GM18502 (cell line): ENCODE measurements at regions not wholly inside any gene's neighbourhood (a gene's known extent, or its start where the extent isn't known, plus 50 kb on each side); places are given as distances from the start of the nearest gene placed in this dataset.

ENCODE experiments used
- ATAC-seq: cut with Tn5 transposase; IDR thresholded peaks from one replicate; pipeline ENCODE4 v1.9.1; 2021; ENCODE audit warnings: mild to moderate bottlenecking; ENCODE audit not compliant: unreplicated experiment, poor library complexity

DNA sequence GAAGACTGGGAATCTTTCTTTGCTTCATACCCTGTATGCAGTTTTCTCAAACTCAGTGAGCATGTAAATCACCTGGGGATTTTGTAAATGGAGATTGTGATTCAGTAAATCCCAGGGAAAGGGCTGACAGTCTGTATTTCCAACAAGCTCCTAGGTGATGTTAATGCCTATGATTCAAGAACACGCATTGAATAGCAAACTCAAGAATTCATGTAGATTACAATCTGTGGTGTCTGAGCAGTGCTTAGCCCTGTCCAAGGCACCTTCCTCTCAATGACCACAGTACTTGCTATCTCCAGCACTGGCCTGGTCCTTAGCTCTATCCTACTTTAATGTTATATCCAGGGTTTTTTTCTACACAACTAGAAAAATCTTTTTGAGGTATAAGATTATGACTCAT lies 721.4 kb upstream of the MEF2C start:
- ATAC-seq, result no peak

DNA sequence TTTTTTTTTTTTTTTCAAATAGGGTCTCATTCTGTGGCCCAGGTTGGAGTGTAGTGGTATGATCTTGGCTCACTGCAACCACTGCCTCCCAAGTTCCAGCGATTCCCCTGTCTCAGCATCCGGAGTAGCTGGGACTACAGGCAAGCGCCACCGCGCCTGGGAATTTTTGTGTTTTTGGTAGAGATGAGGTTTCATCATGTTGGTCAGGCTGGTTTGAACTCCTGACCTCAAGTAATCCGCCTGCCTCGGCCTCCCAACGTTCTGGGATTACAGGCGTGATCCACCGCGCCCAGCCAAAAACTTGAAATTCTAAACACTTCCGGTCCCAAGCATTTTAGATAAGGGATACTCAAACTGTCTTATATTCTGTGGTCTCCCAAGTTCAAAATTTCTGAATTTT lies 718.9 kb upstream of the MEF2C start:
- ATAC-seq, result no peak

DNA sequence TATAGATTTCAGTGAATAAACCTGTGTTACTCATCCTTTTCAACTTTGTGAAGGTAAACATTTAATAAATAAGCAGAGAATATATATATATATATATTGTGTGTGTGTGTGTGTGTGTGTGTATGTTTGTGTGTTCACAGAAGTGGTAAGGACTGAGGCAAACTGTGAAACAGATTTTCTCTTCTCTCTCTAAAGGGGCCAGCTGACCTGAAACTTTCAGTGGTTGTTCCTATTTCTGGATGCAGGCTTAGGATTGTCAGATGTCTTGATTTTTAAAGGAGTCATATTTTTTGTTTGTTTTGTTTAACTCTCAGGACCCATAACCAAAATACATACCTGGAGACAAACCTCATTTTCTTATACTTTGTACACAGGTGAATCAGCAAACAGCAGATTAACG lies 714.9 kb upstream of the MEF2C start:
- ATAC-seq, result no peak

DNA sequence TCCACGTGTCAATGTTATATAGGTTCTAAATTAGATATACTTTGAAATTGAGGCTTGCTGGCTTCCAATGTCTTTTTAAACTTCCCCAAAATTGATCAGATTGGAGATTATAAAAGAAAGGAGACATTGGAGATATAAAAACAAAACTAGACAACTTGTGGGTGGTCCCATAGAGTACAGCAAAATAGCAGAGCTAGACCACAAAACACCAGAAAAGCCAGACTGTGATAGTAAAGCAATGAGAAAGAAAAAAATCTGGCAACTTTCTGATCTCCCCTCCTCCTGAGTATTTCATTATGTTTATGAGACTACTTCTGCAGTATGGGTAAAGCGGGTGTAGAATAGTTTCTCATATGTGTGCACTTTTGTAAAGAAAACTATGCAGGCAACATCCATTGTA lies 713.8 kb upstream of the MEF2C start:
- ATAC-seq, result no peak

DNA sequence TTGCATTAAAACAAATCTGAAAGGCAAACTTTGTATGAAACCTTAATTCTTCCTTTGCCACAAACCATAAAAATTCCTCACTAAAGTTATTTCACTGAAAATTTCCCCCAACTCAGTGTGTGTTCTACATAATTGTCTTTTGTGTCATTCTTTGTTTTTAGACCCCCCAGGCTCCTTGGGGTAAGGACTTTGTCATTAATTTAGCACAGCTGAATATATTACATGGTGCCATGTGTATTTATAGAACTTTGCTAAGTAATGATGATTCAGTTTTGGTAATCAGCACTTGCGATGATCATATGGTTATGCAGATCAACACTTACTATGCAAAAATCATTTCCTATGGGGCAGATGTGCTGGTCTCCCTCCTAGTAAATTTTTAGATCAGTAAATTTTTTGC lies 712.1 kb upstream of the MEF2C start:
- ATAC-seq, result no peak

DNA sequence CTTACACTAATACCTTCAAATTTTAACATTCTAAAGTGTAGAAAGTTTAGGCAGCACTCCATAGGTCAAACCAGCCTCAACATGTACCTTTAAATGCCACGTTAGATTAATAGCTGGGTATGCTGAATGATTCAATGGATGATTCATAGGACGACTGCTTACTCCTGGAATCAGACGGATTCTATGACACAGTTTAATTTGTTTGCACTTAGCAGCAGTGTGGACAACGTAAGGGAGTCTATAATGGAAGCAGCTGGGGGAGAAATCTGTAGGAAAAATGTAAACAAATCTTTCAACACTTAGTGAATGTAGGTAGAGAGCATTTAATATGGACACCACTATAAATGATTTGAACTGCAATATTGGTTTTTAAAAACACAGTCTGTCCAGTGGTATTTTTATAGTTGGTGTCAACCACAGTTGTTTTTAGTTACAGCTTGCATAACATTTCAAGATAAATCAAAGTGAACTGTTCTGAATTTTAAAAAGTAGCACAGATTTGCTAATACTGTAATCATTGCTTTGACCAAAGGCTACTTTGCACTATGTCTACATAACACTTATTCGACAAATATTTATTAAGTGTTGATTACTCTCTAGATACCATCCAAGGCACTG lies 701.5 kb upstream of the MEF2C start:
- ATAC-seq, result no peak

DNA sequence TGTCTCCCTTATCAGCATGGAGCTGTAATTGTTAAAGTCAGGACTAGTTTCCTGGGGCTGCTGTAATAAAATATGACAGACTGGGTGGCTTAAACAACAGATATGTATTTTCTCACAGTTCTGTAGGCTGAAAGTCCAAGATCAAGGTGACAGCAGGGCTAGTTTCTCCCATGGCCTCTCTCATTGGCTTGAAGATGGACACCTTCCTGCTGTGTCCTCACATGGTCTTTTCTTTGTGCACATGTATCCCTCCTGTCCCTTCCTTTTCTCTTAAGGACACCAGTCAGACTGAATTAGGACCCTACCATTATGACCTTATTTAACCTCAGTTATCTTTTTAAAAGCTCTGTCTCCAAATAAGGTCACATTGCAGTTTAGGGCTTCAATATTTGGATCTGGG lies 700.5 kb upstream of the MEF2C start:
- ATAC-seq, result no peak

DNA sequence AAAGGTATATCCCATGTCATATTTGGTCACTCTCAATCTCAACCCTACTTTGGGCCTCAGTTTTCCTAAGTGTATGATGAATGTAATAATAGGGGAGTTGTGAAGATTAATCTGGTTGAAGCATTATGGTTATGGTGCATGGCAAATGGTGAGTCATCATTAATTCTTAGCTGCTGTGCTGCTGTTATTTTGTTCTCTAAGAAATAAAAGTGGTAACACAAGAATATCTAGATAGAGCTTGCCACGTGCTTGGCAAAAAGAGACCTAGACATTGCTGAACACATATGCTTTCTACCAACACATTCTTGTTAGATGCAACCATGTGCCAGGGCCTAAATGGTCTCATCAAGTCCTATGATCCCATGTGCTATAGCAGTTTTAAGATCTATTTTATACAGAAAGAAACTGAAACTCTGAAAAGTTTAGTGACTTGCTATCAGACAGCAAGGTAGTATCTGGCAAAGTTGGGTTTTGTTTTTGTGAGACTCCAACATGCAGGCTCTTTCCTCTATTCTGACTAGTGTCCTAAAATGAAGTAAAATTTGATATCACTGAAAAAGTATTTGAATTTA lies 699.9 kb upstream of the MEF2C start:
- no peak for ATAC-seq

DNA sequence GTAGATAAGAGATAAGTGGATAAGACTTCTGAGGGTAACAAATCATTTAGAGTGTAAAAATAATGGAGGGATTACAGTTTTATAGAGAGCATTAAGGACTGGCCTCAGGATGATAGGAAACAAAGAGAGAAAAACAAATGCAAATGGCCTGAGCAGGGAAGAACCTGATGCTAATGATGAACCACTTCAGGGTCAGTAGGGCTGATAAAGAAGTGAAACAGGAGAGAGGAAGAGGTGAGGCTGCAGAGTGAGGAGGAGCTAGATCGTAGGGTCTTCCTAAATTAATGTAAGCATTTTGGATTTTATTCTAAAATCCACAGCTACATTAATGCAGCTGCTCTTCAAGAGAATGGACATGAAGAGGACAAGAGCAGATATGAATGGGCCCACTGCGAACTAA lies 698.0 kb upstream of the MEF2C start:
- no peak for ATAC-seq

DNA sequence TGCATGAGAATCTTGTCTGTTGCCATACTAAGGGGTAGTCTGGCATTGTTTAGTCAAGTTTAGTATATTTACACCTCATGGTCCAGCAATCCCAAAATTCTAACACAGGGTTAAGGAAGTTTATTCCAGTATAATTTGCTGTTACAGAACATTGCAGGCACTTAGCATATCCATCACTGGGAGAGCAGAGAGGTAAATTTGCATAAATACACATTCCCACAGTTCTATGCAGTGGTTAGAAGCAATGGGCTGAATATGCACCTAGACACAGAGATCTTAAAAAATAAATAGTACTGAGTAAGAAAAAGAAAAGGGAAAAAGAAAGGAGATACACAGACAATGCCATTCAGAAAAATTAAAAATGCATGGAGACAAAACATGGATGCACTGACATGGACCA lies 692.3 kb upstream of the MEF2C start:
- ATAC-seq, result no peak

DNA sequence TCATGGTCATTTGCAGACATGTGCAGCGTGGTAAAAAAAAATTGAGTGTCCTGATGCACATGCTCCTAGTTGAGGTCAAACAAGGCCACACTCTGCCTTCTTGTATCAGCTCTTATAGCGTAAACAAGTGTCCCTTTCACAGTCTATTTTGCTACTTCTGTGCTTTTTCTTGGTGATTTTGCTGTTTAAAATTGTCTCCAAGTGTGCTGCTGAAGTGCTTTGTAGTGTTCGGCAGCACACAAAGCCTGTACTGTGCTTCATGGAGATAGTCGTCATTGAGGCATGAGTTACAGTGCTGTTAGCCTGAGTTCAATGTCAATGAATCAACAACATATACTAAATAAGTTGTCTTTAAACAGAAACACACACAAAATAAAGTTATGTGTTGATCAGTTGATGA lies 690.4 kb upstream of the MEF2C start:
- no peak for ATAC-seq

DNA sequence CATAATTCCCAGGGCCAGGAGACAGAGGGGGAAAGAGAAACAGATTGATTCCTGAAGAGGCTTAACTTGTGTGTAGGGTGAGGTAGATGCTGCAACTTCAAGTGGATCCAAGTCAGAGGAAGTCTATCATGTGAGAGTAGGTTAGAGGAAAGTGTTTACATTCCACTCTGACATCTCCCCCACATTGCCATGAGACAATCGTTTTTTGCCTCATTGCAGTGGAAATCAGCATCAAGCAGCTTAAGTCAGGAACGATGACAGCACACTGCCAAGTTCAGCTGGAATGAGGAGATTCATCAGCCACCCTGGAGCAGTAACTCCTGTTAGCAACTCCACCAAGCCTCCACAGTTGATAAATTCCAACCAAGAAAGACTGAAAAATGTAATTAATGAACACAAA lies 689.7 kb upstream of the MEF2C start:
- ATAC-seq, result no peak

DNA sequence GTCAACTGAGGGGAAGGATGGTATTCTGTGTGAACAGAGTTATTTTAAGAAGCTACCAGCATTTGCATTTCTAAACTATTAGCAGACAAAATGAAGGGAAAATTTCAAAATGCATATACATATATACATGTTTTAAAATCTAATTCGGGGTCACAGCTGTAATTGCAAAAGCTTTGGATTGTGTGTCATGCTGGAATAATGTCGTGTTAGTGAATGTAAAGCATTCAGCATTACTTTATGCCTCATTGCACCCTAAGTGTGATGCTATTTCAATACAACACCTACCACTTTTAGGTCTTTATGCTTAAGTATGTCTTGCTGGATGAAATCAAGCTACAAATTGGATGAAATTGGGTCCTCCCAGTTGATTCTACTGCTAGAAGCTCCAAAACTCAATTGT lies 687.6 kb upstream of the MEF2C start:
- no peak for ATAC-seq

DNA sequence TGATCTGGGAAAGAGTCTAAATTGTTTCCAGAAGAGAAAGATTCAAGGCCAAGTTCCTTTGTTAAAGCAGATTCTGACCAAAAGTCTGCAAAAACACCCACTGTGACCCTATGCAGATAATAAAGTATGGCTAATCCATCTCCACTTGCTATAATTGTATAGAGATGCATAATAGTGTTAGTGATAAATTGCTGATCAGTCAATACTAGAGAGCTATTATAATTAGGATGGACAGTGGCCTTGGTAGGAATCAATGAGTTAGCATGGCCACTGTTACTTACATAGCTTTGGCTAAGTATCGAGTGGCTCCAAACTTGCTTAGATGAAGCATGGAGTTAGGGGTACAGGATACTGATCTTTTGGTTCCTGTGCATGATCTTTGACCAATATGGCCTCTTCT lies 683.4 kb upstream of the MEF2C start:
- no peak for ATAC-seq

DNA sequence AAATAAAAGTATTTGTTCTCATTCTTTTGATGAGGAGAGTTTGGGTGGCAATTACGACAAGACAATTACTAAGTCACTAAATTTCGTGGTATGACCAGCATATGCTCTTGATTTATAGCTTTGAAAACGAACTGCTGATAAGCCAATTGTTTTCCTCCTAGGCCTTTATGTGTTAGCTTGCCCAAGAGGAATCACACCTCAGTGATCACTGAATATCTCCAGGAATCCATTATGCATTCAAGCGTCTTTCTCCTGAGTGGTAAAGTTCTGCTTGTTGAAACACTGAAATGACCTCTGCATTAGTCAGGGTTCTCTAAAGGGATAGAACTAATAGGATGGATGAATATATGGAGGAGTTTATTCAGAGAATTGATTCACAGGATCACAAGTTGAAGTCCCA lies 677.7 kb upstream of the MEF2C start:
- no peak for ATAC-seq

DNA sequence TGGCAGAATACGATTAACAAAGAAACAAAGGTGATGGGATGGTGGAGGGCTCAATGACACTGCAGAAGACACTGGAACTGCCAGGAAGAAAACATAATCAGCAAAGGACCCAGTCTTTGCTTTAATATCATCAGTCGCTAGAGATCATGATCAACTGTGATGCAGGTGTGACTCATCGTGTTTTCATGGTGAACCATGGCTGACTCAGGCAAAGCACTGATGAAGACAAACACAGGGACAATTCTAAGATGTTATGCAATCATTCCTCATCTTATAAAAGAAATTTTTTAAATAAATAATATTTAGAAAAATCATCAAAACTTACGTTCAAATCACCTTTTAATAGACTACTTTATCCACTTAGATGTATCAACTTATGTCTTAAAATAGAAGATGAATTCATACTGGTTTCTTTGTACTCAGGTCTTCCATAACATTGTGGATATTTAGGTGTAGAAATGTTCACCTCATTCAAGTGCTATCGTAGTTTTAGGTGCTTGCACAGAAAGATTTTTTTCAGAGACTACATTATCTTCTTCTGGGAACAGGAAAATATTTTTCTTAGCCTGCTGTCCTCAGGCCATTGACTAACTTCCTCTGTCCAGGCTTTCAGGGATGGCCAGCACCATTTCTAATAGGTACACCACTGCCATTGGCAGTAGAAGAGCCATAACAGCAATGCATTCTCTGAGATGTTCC lies 673.4 kb upstream of the MEF2C start:
- no peak for ATAC-seq

DNA sequence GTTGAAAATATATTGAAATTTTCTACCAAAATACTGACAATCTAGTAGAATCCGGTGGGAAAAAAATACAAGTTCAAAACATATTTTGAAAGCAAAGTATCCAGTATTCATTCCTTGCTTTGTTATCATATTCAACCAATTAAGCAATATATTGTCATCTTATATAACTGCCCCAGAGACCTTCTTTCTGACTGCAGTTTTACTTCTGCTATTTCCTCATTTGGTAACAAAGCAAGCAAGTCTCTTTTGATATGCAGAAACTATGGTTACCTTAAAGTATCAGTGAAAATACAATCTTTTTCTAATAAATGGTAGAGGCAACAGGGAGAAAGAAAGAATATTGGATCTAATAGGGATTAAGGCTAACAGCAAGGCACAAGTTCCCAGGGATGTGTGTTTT lies 663.7 kb upstream of the MEF2C start:
- no peak for ATAC-seq

DNA sequence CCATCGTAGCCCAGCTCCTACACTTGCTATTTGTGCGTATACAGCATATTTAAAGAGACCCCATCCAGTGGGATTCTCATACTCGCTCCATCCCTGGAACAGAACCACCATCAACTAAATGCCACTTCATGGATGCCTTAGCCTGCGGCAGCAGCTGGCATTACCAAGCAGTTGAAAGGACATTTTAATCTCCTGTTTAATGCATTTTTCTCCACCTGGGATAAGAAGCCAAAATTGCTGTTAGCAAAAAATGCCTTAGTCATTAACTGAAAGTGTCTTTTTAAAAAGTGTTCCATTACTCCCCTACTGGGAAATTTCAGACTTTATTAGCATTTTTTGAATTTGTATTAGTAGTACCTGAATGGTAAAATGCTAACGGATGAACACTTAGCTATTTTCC lies 662.6 kb upstream of the MEF2C start:
- no peak for ATAC-seq

DNA sequence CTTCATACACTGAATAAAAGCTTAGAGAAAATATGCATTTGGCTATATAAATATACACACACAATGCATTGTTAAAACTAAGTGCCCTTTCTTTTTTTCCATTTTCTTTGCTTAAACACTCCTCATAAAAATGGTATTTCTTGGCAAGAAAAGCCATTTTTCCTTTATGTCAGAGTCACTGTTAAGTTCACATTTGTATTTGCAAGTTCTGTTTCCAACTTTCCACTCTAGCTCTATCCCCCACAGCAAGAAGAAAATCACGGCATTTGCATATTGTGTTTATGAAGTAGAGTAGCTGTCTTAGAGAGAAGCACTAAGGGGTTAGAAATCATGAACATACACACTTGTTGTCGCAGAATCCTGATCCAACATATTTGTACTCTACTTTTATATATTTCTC lies 662.1 kb upstream of the MEF2C start:
- no peak for ATAC-seq

DNA sequence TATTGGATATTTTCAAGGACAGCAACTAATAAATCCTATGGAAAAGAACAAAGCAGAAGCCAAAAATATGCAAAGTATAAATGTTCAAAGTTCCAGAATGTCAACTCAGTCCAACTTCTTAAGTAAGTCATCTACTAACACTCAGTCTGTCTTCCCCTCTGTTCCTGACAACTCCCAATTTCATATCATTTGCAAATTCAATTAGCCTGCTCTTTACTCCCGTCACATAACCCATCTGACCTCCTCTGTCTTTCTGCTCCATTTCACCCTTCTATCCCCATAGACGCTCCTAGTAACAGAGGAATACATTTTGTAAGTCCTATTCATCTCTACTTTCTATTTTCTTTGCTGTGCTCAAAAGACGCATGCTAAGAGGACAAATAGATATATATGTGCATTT lies 659.8 kb upstream of the MEF2C start:
- no peak for ATAC-seq

DNA sequence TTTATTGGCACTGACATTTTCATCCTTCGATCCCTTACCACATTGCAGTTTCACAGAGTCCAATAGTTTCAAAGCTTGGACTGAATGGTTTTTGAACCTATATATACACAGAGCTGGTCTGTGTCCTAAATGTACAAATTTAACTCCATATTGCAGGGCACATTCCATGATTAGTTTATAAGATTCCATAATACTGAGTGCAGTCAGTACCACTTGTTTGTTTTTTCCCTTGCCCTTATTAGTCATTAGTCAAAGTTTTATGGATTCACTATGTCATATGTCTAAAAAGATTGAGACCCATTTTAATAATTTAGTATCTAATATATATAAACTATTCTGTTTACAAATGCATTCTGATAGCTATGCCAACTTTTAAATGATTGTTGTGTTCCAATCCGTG lies 654.8 kb upstream of the MEF2C start:
- no peak for ATAC-seq

DNA sequence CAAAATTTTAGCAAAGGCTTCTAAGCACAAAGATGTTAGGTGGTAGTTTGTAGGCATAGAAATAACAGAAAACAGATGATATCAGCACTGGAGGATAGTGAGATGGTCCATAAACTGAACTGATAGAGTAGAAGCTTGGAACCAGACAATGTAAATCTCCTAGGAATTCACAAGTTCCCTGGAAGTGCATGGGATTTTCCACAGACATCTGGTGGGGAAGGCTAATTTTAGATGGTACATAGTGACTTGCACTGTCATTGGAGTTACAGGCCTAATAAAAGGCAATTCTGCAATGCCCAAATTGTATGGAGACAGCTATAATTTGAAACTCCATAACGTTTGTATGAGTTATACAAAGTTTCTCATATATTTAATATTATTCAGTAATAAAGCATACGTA lies 653.0 kb upstream of the MEF2C start:
- no peak for ATAC-seq
